NCI-H226 (cell line): ENCODE measurements at regions not wholly inside any gene's neighbourhood (a gene's known extent, or its start where the extent isn't known, plus 50 kb on each side); places are given as distances from the start of the nearest gene placed in this dataset.

Source experiments
- DNase-seq: peaks from one replicate; pipeline ENCODE4 v3.0.0-alpha.2; 2015

GRCh38 chr14:99118046-99118721 lies 153.8 kb downstream of the BCL11B start:
- no peak for DNase-seq

GRCh38 chr14:99118946-99119345 lies 153.1 kb downstream of the BCL11B start:
- no peak for DNase-seq
